K562 (cell line): ENCODE measurements at regions not wholly inside any gene's neighbourhood (a gene's known extent, or its start where the extent isn't known, plus 50 kb on each side); places are given as distances from the start of the nearest gene placed in this dataset.

ENCODE experiments used
- ATAC-seq: fragments of 200-7000 bp; cut with Tn5 transposase; 3 replicates; pipeline ENCODE4 v1.9.1; 2020; ENCODE audit warnings: moderate library complexity
- BruUV-seq: library from RNA; stranded (reverse); fragments of 400-500 nt; replicated peaks from 2 replicates; lab custom pipeline; 2021; lab: Mats Ljungman, UMichigan
- CTCF ChIA-PET: fragments of 300-600 bp; formaldehyde crosslinking; extraction: SDS; loops from one replicate; lab custom pipeline; 2021; ENCODE audit warnings: low intra/inter-chr PET ratio; lab: Yijun Ruan, JAX
- POLR2A ChIA-PET: fragments of 300-600, 350-650 bp; sonication (Branson Sonifier 250); formaldehyde crosslinking; extraction: SDS; loops from one replicate; lab custom pipeline; 2021; ENCODE audit warnings: antibody characterized with exemption, inconsistent platforms; lab: Yijun Ruan, JAX
- DNase-seq, 4 experiments: peaks; one replicate each; pipeline versions ENCODE4 v3.0.0 to v3.0.0-alpha.2; 2011 to 2018; ENCODE audit warnings: low spot score in 3 of 4, mixed read lengths in 3 of 4; ENCODE audit errors: extremely low read depth in 1 of 4
- FAIRE-seq: peaks from 2 replicates; lab custom pipeline; 2011; peaks lifted over from hg19 to GRCh38; lab: Jason Lieb, UNC
- H2AFZ ChIP-seq: 2 replicates; pipeline ENCODE4 v1.6.0; 2011; ENCODE audit warnings: low read depth, low read length, control low read depth, inconsistent platforms
- H3K27ac ChIP-seq: fragments of 200-600 bp; 3 replicates; pipeline ENCODE4 v1.8.0; 2011; ENCODE audit warnings: low read depth, mild to moderate bottlenecking, control low read depth, inconsistent platforms, low read length, moderate library complexity, mixed read lengths; ENCODE audit errors: extremely low read depth
- H3K27me3 ChIP-seq, 2 experiments: fragments of 300-600 bp in 1 of 2; 2 replicates in 1 of 2; 3 replicates in 1 of 2; pipeline versions ENCODE4 v1.6.0 to v1.8.0; 2011; ENCODE audit warnings: inconsistent platforms in 2 of 2, low read length in 2 of 2, mild to moderate bottlenecking in 1 of 2, mixed read lengths in 1 of 2, moderate library complexity in 1 of 2; ENCODE audit not compliant: control insufficient read depth in 2 of 2, insufficient read depth in 2 of 2
- H3K36me3 ChIP-seq: fragments of 300-600 bp; 3 replicates; pipeline ENCODE4 v1.8.0; 2011; ENCODE audit warnings: mild to moderate bottlenecking, low read length, inconsistent platforms; ENCODE audit not compliant: control insufficient read depth, insufficient read depth
- H3K4me1 ChIP-seq, 2 experiments: fragments of 200-600 bp in 1 of 2; replicated peaks in 1 of 2; 2 replicates in 1 of 2; 3 replicates in 1 of 2; pipeline versions ENCODE4 v1.5.1 to v1.8.0; 2011; ENCODE audit warnings: inconsistent platforms in 2 of 2, low read length in 2 of 2, mild to moderate bottlenecking in 1 of 2, mixed read lengths in 1 of 2, moderate library complexity in 1 of 2; ENCODE audit not compliant: control insufficient read depth in 2 of 2, insufficient read depth in 2 of 2
- H3K4me2 ChIP-seq: 2 replicates; pipeline ENCODE4 v1.6.1; 2011; ENCODE audit warnings: low read length, control low read depth, inconsistent platforms, mixed read lengths; ENCODE audit not compliant: insufficient read depth
- H3K4me3 ChIP-seq: fragments of 200-600 bp; sonication (generic), shearing (Covaris generic); 2 replicates; pipeline ENCODE4 v1.5.1; 2016; ENCODE audit warnings: control low read depth, inconsistent platforms
- H3K79me2 ChIP-seq: fragments of 200-600 bp; 3 replicates; pipeline ENCODE4 v1.8.0; 2011; ENCODE audit warnings: low read length, inconsistent platforms; ENCODE audit not compliant: control insufficient read depth, insufficient read depth
- H3K9ac ChIP-seq, 2 experiments: 2 replicates each; pipeline versions ENCODE4 v1.6.0 to v1.6.1; 2011; ENCODE audit warnings: low read depth in 2 of 2, low read length in 2 of 2, control low read depth in 1 of 2, inconsistent platforms in 1 of 2, mild to moderate bottlenecking in 1 of 2, mixed read lengths in 1 of 2; ENCODE audit not compliant: insufficient read depth in 1 of 2
- H3K9me1 ChIP-seq: one replicate; pipeline ENCODE4 v1.6.0; 2011; ENCODE audit warnings: inconsistent platforms, mild to moderate bottlenecking, low read length, moderate library complexity; ENCODE audit not compliant: control insufficient read depth, insufficient read depth
- H3K9me3 ChIP-seq: replicated peaks from 2 replicates; pipeline ENCODE4 v1.5.1; 2011; ENCODE audit warnings: low read depth, low read length, inconsistent platforms; ENCODE audit not compliant: control insufficient read depth, insufficient read depth
- H4K20me1 ChIP-seq: replicated peaks from 2 replicates; pipeline ENCODE4 v1.6.1; 2011; ENCODE audit warnings: low read length, inconsistent platforms, mixed read lengths; ENCODE audit not compliant: control insufficient read depth, insufficient read depth
- ZBTB33 ChIP-seq: sonication (generic); formaldehyde crosslinking; IDR thresholded peaks from 2 replicates; pipeline ENCODE4 v1.8.1; 2023; ENCODE audit warnings: mild to moderate bottlenecking, missing genetic modification reagents
- WGBS: fragments of 100-300 bp; shearing (Covaris generic); methylation state at CpG from one replicate; pipeline ENCODE4 v1.1.6; 2016; ENCODE audit warnings: low coverage, mixed read lengths; ENCODE audit not compliant: insufficient coverage; ENCODE audit errors: missing lambda C conversion rate; 5-methylcytosine and 5-hydroxymethylcytosine counted together
- in situ Hi-C: fragments of 300-500 bp; cut with MboI; formaldehyde crosslinking; loops from 4 replicates; pipeline ENCODE4 v1.15.0; 2018; ENCODE audit warnings: inconsistent platforms, mixed read lengths
- intact Hi-C: fragments of 100-400 bp; cut with micrococcal nuclease; formaldehyde crosslinking; loops from 2 replicates; pipeline ENCODE4 v1.14.2; 2022
- TF ChIP-seq, protein P1 (sequence below), 3 experiments: fragments of 200-800 bp in 1 of 3; fragments of 250-450 bp in 1 of 3; fragments of 450-650 bp in 1 of 3; sonication (Bioruptor Pico) in 1 of 3; sonication (Bioruptor generic) in 1 of 3; formaldehyde crosslinking in 1 of 3; IDR thresholded peaks; 2 replicates each; pipeline versions ENCODE4 v1.6.1 to v1.8.0; 2016 to 2022; ENCODE audit warnings: mild to moderate bottlenecking in 2 of 3, missing genetic modification characterization in 2 of 3, missing compliant biosample characterization in 1 of 3, moderate library complexity in 1 of 3
- TF ChIP-seq, protein P2 (sequence below): fragments of 250-450 bp; sonication (Bioruptor Pico); IDR thresholded peaks from 2 replicates; pipeline ENCODE4 v1.5.0; 2021; ENCODE audit warnings: mild to moderate bottlenecking, borderline replicate concordance

- BruUV-seq: no TSS peak
- ATAC-seq: no peak
- Histone ChIP-seq H3K9ac (no peak overlapping the region), H3K4me2 (no peak overlapping the region), H3K27me3 (no peaks in the 10 kb centered on the region), H4K20me1 (no peaks in the 10 kb centered on the region), H3K4me3 (no peak overlapping the region), H2AFZ (no peak overlapping the region), H3K9me1 (no peaks in the 10 kb centered on the region), H3K9me3 (no peaks in the 10 kb centered on the region; the same call in 1 of the 2 replicates), H3K79me2 (no peaks in the 10 kb centered on the region), H3K4me1 (no peaks in the 10 kb centered on the region), H3K36me3 (no peaks in the 10 kb centered on the region), H3K27ac (no peak overlapping the region)
- WGBS: 0% methylated on average over 4 of the region's 4 CpGs
- TF ChIP-seq ZBTB33 (CRISPR knock-in tag): no peak
- TF ChIP-seq, protein P1, sequence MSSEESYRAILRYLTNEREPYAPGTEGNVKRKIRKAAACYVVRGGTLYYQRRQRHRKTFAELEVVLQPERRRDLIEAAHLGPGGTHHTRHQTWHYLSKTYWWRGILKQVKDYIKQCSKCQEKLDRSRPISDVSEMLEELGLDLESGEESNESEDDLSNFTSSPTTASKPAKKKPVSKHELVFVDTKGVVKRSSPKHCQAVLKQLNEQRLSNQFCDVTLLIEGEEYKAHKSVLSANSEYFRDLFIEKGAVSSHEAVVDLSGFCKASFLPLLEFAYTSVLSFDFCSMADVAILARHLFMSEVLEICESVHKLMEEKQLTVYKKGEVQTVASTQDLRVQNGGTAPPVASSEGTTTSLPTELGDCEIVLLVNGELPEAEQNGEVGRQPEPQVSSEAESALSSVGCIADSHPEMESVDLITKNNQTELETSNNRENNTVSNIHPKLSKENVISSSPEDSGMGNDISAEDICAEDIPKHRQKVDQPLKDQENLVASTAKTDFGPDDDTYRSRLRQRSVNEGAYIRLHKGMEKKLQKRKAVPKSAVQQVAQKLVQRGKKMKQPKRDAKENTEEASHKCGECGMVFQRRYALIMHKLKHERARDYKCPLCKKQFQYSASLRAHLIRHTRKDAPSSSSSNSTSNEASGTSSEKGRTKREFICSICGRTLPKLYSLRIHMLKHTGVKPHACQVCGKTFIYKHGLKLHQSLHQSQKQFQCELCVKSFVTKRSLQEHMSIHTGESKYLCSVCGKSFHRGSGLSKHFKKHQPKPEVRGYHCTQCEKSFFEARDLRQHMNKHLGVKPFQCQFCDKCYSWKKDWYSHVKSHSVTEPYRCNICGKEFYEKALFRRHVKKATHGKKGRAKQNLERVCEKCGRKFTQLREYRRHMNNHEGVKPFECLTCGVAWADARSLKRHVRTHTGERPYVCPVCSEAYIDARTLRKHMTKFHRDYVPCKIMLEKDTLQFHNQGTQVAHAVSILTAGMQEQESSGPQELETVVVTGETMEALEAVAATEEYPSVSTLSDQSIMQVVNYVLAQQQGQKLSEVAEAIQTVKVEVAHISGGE (CRISPR knock-in tag; IDR thresholded peaks at IDR 0.05): peak in 1 of 3 experiments; percentile 12; a peak in 1 of 6 replicates
- TF ChIP-seq, protein P2, sequence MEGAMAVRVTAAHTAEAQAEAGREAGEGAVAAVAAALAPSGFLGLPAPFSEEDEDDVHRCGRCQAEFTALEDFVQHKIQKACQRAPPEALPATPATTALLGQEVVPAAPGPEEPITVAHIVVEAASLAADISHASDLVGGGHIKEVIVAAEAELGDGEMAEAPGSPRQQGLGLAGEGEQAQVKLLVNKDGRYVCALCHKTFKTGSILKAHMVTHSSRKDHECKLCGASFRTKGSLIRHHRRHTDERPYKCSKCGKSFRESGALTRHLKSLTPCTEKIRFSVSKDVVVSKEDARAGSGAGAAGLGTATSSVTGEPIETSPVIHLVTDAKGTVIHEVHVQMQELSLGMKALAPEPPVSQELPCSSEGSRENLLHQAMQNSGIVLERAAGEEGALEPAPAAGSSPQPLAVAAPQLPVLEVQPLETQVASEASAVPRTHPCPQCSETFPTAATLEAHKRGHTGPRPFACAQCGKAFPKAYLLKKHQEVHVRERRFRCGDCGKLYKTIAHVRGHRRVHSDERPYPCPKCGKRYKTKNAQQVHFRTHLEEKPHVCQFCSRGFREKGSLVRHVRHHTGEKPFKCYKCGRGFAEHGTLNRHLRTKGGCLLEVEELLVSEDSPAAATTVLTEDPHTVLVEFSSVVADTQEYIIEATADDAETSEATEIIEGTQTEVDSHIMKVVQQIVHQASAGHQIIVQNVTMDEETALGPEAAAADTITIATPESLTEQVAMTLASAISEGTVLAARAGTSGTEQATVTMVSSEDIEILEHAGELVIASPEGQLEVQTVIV (CRISPR knock-in tag): no peak
- ChIA-PET POLR2A (no interaction called here), CTCF (no interaction called here)
- in situ Hi-C loops (no loop called here), intact Hi-C loops (no loop called here)
- FAIRE-seq: no peak
- no peak for DNase-seq
These were observed 689.7 kb upstream of the PRMT6 start for GRCh38 chr1:106366627-106367319.
